Gastrocnemius medialis (tissue), 4 donors: ENCODE measurements at regions not wholly inside any gene's neighbourhood (a gene's known extent, or its start where the extent isn't known, plus 50 kb on each side); places are given as distances from the start of the nearest gene placed in this dataset.

Source experiments
- ATAC-seq, 2 donors: fragments of 150-250 bp; one replicate each; pipeline ENCODE4 v1.9.1; 2016
- DNase-seq, 2 donors: peaks; one replicate each; pipeline ENCODE4 v3.0.0-alpha.2; 2019
- H3K27ac ChIP-seq, 4 donors: fragments of 200-600 bp; sonication (generic); 1 replicate in 1 of 4; 2 replicates in 3 of 4; pipeline ENCODE4 v1.5.1; 2016 to 2018; ENCODE audit warnings: mild to moderate bottlenecking in 2 of 4, moderate library complexity in 1 of 4
- H3K27me3 ChIP-seq, 3 donors: fragments of 200-600 bp; sonication (generic) in 2 of 3; 1 replicate in 1 of 3; 2 replicates in 2 of 3; pipeline versions ENCODE4 v1.5.1 to v1.6.0; 2016 to 2019; ENCODE audit warnings: mild to moderate bottlenecking in 1 of 3, moderate library complexity in 1 of 3
- H3K36me3 ChIP-seq, 2 donors: fragments of 200-600 bp; sonication (generic) in 1 of 2; one replicate each; pipeline ENCODE4 v1.5.1; 2017 to 2018
- H3K4me1 ChIP-seq, 2 donors: fragments of 200-600 bp; sonication (generic) in 1 of 2; one replicate each; pipeline ENCODE4 v1.5.1; 2016 to 2017; ENCODE audit warnings: mild to moderate bottlenecking in 2 of 2
- H3K4me3 ChIP-seq, 4 donors: fragments of 200-600 bp; sonication (generic) in 3 of 4; 1 replicate in 1 of 4; 2 replicates in 3 of 4; pipeline ENCODE4 v1.5.1; 2016 to 2019; ENCODE audit warnings: mild to moderate bottlenecking in 2 of 4
- H3K9me3 ChIP-seq, 3 donors: fragments of 200-600 bp; sonication (generic) in 2 of 3; 1 replicate in 1 of 3; 2 replicates in 2 of 3; pipeline ENCODE4 v1.5.1; 2016 to 2019
- CTCF ChIP-seq, 5 experiments: fragments of 450-650 bp in 3 of 5; fragments of 200-600 bp in 2 of 5; sonication (generic) in 2 of 5; IDR thresholded peaks in 4 of 5; conservative IDR thresholded peaks in 1 of 5; 1 replicate in 4 of 5; 2 replicates in 1 of 5; pipeline ENCODE4 v1.5.1; 2016 to 2019; ENCODE audit warnings: antibody characterized with exemption in 5 of 5, mild to moderate bottlenecking in 3 of 5, moderate library complexity in 3 of 5
- POLR2A ChIP-seq, 2 donors: fragments of 450-650 bp; IDR thresholded peaks; one replicate each; pipeline ENCODE4 v1.6.1; 2017; ENCODE audit warnings: antibody characterized with exemption in 2 of 2, mild to moderate bottlenecking in 2 of 2, moderate library complexity in 2 of 2
- in situ Hi-C, 4 donors: fragments of 200-750 bp; cut with MboI; loops; one replicate each; pipeline versions ENCODE4 v1.15.0 to v1.8.0; 2017; ENCODE audit warnings: low sequenced_read_pairs in 4 of 4
- intact Hi-C: fragments of 100-400 bp; cut with DNase I; formaldehyde crosslinking; loops from one replicate; pipeline ENCODE4 v1.15.1; 2023; ENCODE audit warnings: low total_unique reads

DNA sequence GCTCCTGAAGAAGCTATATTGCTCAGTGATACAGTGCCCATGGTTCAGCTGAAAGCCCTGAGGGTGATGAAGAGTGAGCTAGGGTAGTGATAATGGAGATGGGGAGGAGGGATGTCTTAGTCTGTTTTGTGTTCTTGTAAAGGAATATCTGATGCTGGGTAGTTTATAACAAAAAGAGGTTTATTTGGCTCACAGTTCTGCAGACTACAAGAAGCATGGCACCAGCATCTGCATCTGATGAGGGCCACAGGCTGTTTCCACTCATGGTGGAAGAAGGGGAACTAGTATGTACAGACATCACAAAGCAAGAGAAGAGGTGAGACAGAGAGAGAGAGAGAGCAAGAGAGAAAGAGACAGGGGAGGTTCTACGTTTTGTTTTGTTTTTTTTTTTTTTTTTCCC, 417.3 kb upstream of the TRIB2 start:
- in situ Hi-C loops (no loop called here), intact Hi-C loops (no loop called here)
- Histone ChIP-seq H3K27ac (no peak overlapping the region), H3K27me3 (no peaks in the 10 kb centered on the region), H3K36me3 (no peaks in the 10 kb centered on the region), H3K4me1 (no peaks in the 10 kb centered on the region), H3K9me3 (no peaks in the 10 kb centered on the region), H3K4me3 (no peak overlapping the region)
- no peak for TF ChIP-seq POLR2A (IDR thresholded peaks at IDR 0.05)
- TF ChIP-seq CTCF (IDR thresholded peaks at IDR 0.05 in 4 of 5, conservative IDR thresholded peaks at IDR 0.05 in 1 of 5): no peak
- ATAC-seq (no peak), DNase-seq (no peak)

DNA sequence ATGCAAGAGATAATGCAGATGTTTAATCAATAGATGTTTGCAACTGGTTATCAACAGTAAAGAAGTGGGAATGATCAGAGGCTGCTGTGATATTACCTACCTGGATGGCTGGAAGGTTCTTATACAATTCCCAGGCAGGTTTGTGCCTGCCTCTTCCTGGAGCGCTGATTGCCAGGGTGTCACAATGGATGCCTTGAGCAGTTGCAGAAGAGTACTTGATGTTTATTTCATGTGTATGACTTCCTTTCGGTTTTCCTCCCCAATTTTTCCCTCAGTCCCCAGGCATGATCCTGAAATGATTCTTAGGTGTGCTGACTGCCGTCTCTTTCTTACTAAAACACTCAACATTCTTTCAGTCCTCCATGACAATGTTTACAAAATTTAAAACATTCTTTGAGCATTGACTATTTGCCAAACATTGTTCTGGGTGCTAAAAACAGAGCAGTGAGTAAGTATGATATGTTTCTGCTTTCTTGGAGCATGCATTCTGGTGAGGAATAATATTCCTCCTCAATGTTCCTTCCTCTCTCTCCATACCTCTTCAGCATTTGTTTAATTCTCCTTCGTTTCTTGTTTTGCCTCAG, 416.6 kb upstream of the TRIB2 start:
- ATAC-seq (no peak), DNase-seq (no peak)

GRCh38 chr2:12300927-12301326, 415.8 kb upstream of the TRIB2 start:
- intact Hi-C loops (no loop called here), in situ Hi-C loops (no loop called here)
- TF ChIP-seq CTCF (IDR thresholded peaks at IDR 0.05 in 4 of 5, conservative IDR thresholded peaks at IDR 0.05 in 1 of 5) (no peak), POLR2A (IDR thresholded peaks at IDR 0.05) (no peak)
- H3K36me3 ChIP-seq: no peaks in the 10 kb centered on the region
- no peaks in the 10 kb centered on the region for H3K27me3 ChIP-seq
- DNase-seq: no peak
- no peak overlapping the region for H3K4me3 ChIP-seq
- no peaks in the 10 kb centered on the region for H3K9me3 ChIP-seq
- no peaks in the 10 kb centered on the region for H3K4me1 ChIP-seq
- H3K27ac ChIP-seq: no peak overlapping the region
- ATAC-seq: no peak

More for the DNA sequence above, 416.6 kb upstream of the TRIB2 start:
- H3K27me3 ChIP-seq: no peaks in the 10 kb centered on the region
- in situ Hi-C loops (no loop called here), intact Hi-C loops (no loop called here)
- H3K4me3 ChIP-seq: no peak overlapping the region
- H3K27ac ChIP-seq: no peak overlapping the region
- H3K36me3 ChIP-seq: no peaks in the 10 kb centered on the region
- H3K4me1 ChIP-seq: no peaks in the 10 kb centered on the region
- H3K9me3 ChIP-seq: no peaks in the 10 kb centered on the region
- TF ChIP-seq POLR2A (IDR thresholded peaks at IDR 0.05): no peak
- no peak for TF ChIP-seq CTCF (IDR thresholded peaks at IDR 0.05 in 4 of 5, conservative IDR thresholded peaks at IDR 0.05 in 1 of 5)

- no peak for ATAC-seq
- Histone ChIP-seq H3K4me1 (no peaks in the 10 kb centered on the region), H3K27me3 (no peaks in the 10 kb centered on the region), H3K36me3 (no peaks in the 10 kb centered on the region), H3K9me3 (no peaks in the 10 kb centered on the region), H3K27ac (no peak overlapping the region), H3K4me3 (no peak overlapping the region)
- DNase-seq: no peak
- intact Hi-C loops (no loop called here), in situ Hi-C loops (no loop called here)
- TF ChIP-seq POLR2A (IDR thresholded peaks at IDR 0.05): no peak
- no peak for TF ChIP-seq CTCF (IDR thresholded peaks at IDR 0.05 in 4 of 5, conservative IDR thresholded peaks at IDR 0.05 in 1 of 5)
Observed at GRCh38 chr2:12302140-12302539, 414.6 kb upstream of the TRIB2 start.

DNA sequence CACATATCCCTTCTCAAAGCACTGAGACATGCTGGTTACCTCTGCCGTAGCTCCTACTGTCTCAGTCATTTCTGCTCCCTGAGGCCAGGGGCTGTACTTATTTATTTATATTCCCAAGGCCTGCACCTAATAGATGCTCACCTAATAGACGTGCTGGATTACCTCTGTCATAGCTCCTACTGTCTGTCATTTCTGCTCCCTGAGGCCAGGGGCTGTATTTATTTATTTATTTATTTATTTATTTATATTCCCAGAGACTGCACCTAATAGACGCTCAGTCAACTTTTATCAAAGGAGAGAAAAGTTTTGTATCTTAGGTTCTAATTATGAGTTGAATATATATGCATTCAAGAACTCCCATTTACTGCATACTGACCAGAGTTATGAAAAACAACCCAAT, 414.0 kb upstream of the TRIB2 start:
- in situ Hi-C loops (no loop called here), intact Hi-C loops (no loop called here)
- no peaks in the 10 kb centered on the region for H3K36me3 ChIP-seq
- DNase-seq (no peak), ATAC-seq (no peak)
- no peak overlapping the region for H3K4me3 ChIP-seq
- no peaks in the 10 kb centered on the region for H3K27me3 ChIP-seq
- TF ChIP-seq POLR2A (IDR thresholded peaks at IDR 0.05) (no peak), CTCF (IDR thresholded peaks at IDR 0.05 in 4 of 5, conservative IDR thresholded peaks at IDR 0.05 in 1 of 5) (no peak)
- H3K9me3 ChIP-seq: no peaks in the 10 kb centered on the region
- no peak overlapping the region for H3K27ac ChIP-seq
- no peaks in the 10 kb centered on the region for H3K4me1 ChIP-seq
